Sigmoid colon (tissue), 6 donors: ENCODE measurements at regions not wholly inside any gene's neighbourhood (a gene's known extent, or its start where the extent isn't known, plus 50 kb on each side); places are given as distances from the start of the nearest gene placed in this dataset.
"Not testable (repeated sequence)": the region's sequence is repeated elsewhere in the genome, so short reads cannot be mapped to it uniquely, and the experiment has no call there.

Experiments
- DNase-seq: peaks from one replicate; pipeline ENCODE4 v3.0.0-alpha.2; 2019
- H3K27ac ChIP-seq, 4 donors: fragments of 200-600 bp; sonication (generic); one replicate each; pipeline ENCODE4 v1.5.1; 2016 to 2019; ENCODE audit warnings: mild to moderate bottlenecking in 1 of 4
- H3K27me3 ChIP-seq, 3 donors: fragments of 200-600 bp; sonication (generic); one replicate each; pipeline ENCODE4 v1.5.1; 2019; ENCODE audit warnings: mild to moderate bottlenecking in 1 of 3
- H3K36me3 ChIP-seq, 4 donors: fragments of 200-600 bp; sonication (generic); one replicate each; pipeline ENCODE4 v1.5.1; 2016 to 2019
- H3K4me1 ChIP-seq, 4 donors: fragments of 200-600 bp; sonication (generic); one replicate each; pipeline ENCODE4 v1.5.1; 2017 to 2019
- H3K4me3 ChIP-seq, 4 donors: fragments of 200-600 bp; sonication (generic); one replicate each; pipeline ENCODE4 v1.5.1; 2017 to 2019; ENCODE audit warnings: mild to moderate bottlenecking in 2 of 4, moderate library complexity in 1 of 4
- H3K9me3 ChIP-seq, 4 donors: fragments of 200-600 bp in 3 of 4; sonication (generic) in 3 of 4; one replicate each; pipeline versions ENCODE4 v1.5.1 to v1.6.1; 2013 to 2019
- EP300 ChIP-seq, 4 donors: sonication (generic); formaldehyde crosslinking; IDR thresholded peaks; one replicate each; pipeline ENCODE4 v1.6.1; 2017; ENCODE audit warnings: antibody characterized with exemption in 4 of 4
- POLR2A ChIP-seq, 2 donors: fragments of 450-650 bp; IDR thresholded peaks; one replicate each; pipeline ENCODE4 v1.6.1; 2016; ENCODE audit warnings: antibody characterized with exemption in 2 of 2, mild to moderate bottlenecking in 2 of 2, moderate library complexity in 2 of 2
- POLR2AphosphoS5 ChIP-seq, 4 donors: sonication (generic); formaldehyde crosslinking; IDR thresholded peaks; one replicate each; pipeline ENCODE4 v1.6.1; 2017; ENCODE audit warnings: antibody characterized with exemption in 4 of 4
- WGBS, 2 donors: extraction: QIAGEN DNeasy Blood & Tissue Kit; methylation state at CpG; one replicate each; pipeline ENCODE4 v1.1.7; 2013; 5-methylcytosine and 5-hydroxymethylcytosine counted together
- intact Hi-C: fragments of 100-400 bp; cut with DNase I; formaldehyde crosslinking; loops from one replicate; pipeline ENCODE4 v1.15.1; 2023
- TF ChIP-seq, protein P1 (sequence below), 4 experiments: fragments of 450-650 bp in 3 of 4; fragments of 200-600 bp in 1 of 4; IDR thresholded peaks; one replicate each; pipeline ENCODE4 v1.5.1; 2016 to 2019; ENCODE audit warnings: antibody characterized with exemption in 4 of 4, mild to moderate bottlenecking in 3 of 4, moderate library complexity in 2 of 4
- donor health status: healthy with polysubstance abuse.
- donor health status: healthy.

DNA sequence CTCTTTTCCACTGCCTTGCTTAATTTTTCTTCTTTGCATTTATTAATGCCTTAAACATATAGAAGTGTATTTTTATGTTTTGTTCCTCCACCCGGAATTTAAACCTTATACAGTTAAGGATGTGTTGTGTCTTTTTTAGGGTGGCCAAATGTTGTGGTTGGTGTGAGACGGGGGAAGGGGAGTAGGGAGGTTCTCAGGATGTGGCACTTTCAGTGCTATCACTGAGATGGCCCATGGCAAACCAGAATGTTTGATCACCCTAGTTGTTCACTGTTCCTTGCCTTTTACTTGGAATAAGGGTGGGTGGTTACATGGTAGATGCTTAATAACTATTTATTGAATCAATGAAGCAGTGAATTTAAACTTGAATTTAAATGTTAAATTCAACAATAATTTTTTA lies 216.0 kb upstream of the SLITRK1 start:
- Histone ChIP-seq H3K27ac (no peak overlapping the region), H3K36me3 (no peaks in the 10 kb centered on the region), H3K27me3 (no peaks in the 10 kb centered on the region), H3K4me3 (no peak overlapping the region), H3K9me3 (no peaks in the 10 kb centered on the region), H3K4me1 (no peaks in the 10 kb centered on the region)
- intact Hi-C loops: no loop called here
- DNase-seq: no peak
- TF ChIP-seq POLR2A (IDR thresholded peaks at IDR 0.05): no peak
- WGBS, 2 donors: 76 to 83% methylated on average over 2 of the region's 2 CpGs

DNA sequence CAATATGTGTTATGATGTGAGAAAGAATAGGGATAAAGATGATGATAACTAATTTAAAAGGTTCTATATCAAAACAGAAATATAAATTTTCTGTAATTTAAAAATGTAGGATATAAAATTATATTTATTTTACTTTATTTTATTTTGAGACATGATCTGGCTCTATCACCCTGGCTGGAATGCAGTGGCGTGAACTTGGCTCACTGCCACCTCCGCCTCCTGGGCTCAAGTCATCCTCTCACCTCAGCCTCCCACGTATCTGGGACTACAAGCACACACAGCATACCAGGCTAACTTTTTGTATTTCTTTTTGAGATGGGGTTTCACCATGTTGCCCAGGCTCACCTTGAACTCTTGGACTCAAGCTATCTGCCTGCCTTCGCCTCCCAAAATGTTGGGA lies 214.9 kb upstream of the SLITRK1 start:
- WGBS, 2 donors: 88 to 89% methylated on average over 4 of the region's 4 CpGs
- no peak for DNase-seq
- Histone ChIP-seq H3K9me3 (no peaks in the 10 kb centered on the region), H3K27me3 (no peaks in the 10 kb centered on the region), H3K4me3 (no peak overlapping the region), H3K4me1 (no peaks in the 10 kb centered on the region), H3K36me3 (no peaks in the 10 kb centered on the region), H3K27ac (no peak overlapping the region)
- intact Hi-C loops: no loop called here
- TF ChIP-seq EP300 (IDR thresholded peaks at IDR 0.05) (no peak), POLR2A (IDR thresholded peaks at IDR 0.05) (no peak), POLR2AphosphoS5 (IDR thresholded peaks at IDR 0.05) (no peak)
- TF ChIP-seq, protein P1, sequence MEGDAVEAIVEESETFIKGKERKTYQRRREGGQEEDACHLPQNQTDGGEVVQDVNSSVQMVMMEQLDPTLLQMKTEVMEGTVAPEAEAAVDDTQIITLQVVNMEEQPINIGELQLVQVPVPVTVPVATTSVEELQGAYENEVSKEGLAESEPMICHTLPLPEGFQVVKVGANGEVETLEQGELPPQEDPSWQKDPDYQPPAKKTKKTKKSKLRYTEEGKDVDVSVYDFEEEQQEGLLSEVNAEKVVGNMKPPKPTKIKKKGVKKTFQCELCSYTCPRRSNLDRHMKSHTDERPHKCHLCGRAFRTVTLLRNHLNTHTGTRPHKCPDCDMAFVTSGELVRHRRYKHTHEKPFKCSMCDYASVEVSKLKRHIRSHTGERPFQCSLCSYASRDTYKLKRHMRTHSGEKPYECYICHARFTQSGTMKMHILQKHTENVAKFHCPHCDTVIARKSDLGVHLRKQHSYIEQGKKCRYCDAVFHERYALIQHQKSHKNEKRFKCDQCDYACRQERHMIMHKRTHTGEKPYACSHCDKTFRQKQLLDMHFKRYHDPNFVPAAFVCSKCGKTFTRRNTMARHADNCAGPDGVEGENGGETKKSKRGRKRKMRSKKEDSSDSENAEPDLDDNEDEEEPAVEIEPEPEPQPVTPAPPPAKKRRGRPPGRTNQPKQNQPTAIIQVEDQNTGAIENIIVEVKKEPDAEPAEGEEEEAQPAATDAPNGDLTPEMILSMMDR (IDR thresholded peaks at IDR 0.05): no peak

DNA sequence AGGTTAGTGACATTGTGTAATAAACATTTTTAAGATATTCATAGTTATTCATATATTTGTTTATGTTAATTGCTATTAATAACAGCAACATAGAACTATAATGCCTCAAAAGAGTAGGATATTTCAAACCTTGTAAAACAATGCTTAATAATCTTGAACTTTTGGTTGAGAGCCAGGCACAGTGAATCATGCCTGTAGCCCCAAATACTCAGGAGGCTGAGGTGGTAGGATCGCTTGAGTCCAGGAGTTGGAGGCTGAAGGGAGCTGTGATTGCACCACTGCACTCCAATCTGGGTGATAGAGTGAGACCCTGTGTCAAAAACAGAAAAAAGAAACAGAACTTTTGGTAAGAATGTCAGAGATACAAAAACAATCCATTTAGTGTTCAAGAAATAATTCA lies 213.9 kb upstream of the SLITRK1 start:
- intact Hi-C loops: no loop called here
- Histone ChIP-seq H3K27ac (no peak overlapping the region), H3K4me1 (no peaks in the 10 kb centered on the region), H3K4me3 (no peak overlapping the region), H3K36me3 (no peaks in the 10 kb centered on the region), H3K27me3 (no peaks in the 10 kb centered on the region), H3K9me3 (no peaks in the 10 kb centered on the region)
- no peak for DNase-seq
- TF ChIP-seq EP300 (IDR thresholded peaks at IDR 0.05) (no peak), POLR2A (IDR thresholded peaks at IDR 0.05) (no peak), POLR2AphosphoS5 (IDR thresholded peaks at IDR 0.05) (no peak)
- TF ChIP-seq, protein P1 (IDR thresholded peaks at IDR 0.05): no peak
- WGBS, 2 donors: 93% methylated on average over 1 of the region's 1 CpG

DNA sequence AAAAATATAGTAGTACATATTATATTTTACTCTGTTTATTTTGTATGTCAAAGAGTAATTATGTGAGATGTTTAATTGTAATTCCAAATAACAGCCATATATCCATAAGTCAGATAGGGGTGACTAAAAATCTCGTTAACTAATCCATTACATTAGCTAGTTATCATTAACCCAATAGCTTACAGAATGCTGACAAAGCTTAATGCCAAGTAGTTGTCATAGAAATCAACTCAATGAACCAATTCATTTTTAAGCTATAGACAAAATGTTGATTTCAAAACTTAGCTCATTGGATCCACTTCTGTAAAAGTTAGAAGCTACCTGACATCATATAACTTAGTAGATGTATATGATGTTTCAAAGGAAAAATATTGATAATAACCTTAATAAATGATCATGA lies 206.7 kb upstream of the SLITRK1 start:
- peaks cover 0 to 2% (median 0%) of the 10 kb centered on the region in 4 donors for H3K9me3 ChIP-seq
- no peaks in the 10 kb centered on the region for H3K4me1 ChIP-seq
- DNase-seq: no peak
- TF ChIP-seq, protein P1 (IDR thresholded peaks at IDR 0.05): no peak
- TF ChIP-seq POLR2AphosphoS5 (IDR thresholded peaks at IDR 0.05) (no peak), POLR2A (IDR thresholded peaks at IDR 0.05) (no peak), EP300 (IDR thresholded peaks at IDR 0.05) (no peak)
- WGBS, 2 donors: 21 to 69% methylated on average over 1 of the region's 1 CpG
- no peak overlapping the region for H3K27ac ChIP-seq
- H3K27me3 ChIP-seq: no peaks in the 10 kb centered on the region
- H3K36me3 ChIP-seq: no peaks in the 10 kb centered on the region
- intact Hi-C loops: no loop called here
- no peak overlapping the region for H3K4me3 ChIP-seq

DNA sequence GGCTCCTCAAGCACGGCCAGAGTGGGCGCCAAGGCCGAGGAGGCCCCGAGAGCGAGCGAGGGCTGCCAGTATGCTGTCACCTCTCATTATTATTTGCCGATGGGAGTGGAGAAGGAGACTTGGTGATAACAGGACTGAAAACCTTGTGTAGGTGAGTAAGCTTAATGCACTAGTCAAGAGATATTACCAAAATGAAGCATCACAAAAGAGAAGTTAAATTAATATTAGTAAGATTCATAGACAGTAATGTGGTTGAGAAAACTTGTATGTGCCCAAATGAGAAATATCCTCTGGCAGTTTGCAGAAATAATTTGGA lies 204.5 kb upstream of the SLITRK1 start:
- TF ChIP-seq POLR2AphosphoS5 (IDR thresholded peaks at IDR 0.05): no peak
- TF ChIP-seq, protein P1 (IDR thresholded peaks at IDR 0.05): no peak
- TF ChIP-seq POLR2A (IDR thresholded peaks at IDR 0.05): no peak
- TF ChIP-seq EP300 (IDR thresholded peaks at IDR 0.05): no peak
- intact Hi-C loops: no loop called here
- Histone ChIP-seq H3K27me3 (no peaks in the 10 kb centered on the region), H3K9me3 (peaks cover 0 to 2% (median 0%) of the 10 kb centered on the region in 4 donors), H3K36me3 (no peaks in the 10 kb centered on the region), H3K27ac (no peak overlapping the region), H3K4me1 (no peaks in the 10 kb centered on the region), H3K4me3 (peak overlapping the region in 2 of 4 donors; percentile 11 to 19)
- no peak for DNase-seq
- WGBS, 2 donors: 84 to 86% methylated on average over 7 of the region's 7 CpGs

DNA sequence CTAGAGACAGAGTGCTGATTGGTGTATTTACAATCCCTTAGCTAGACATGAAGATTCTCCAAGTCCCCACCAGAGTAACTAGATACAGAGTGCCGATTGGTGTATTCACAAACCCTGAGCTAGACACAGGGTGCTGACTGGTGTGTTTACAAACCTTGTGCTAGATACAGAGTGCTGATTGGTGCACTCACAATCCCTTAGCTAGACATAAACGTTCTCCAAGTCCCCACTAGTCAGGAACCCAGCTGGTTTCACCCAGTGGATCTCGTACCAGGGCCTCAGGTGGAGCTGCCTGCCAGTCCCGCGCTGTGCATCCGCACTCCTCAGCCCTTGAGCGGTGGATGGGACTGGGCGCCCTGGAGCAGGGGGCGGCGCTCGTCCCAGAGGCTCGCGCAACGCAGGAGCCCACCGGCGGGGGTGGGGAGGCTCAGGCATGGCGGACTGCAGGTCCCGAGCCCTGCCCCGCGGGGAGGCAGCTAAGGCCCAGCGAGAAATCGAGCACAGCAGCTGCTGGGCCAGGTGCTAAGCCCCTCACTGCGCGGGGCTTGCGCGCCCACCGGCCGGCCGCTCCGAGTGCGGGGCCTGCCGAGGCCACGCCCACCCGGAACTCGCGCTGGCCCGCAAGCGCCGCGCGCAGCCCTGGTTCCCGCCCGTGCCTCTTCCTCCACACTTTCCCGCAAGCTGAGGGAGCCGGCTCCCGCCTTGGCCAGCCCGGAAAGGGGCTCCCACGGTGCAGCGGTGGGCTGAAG lies 204.0 kb upstream of the SLITRK1 start:
- H3K9me3 ChIP-seq, H3K27me3 ChIP-seq, DNase-seq, intact Hi-C loops, H3K36me3 ChIP-seq, H3K4me1 ChIP-seq, H3K27ac ChIP-seq: not testable (repeated sequence)
- peak overlapping the region in 2 of 4 donors; percentile 11 to 19 for H3K4me3 ChIP-seq
- WGBS, 2 donors: 79 to 87% methylated on average over 49 of the region's 49 CpGs
